ENCODE measurements at regions not wholly inside any gene's neighbourhood (a gene's known extent, or its start where the extent isn't known, plus 50 kb on each side); places are given as distances from the start of the nearest gene placed in this dataset.
"Not testable (repeated sequence)": the region's sequence is repeated elsewhere in the genome, so short reads cannot be mapped to it uniquely, and the experiment has no call there.

DNA sequence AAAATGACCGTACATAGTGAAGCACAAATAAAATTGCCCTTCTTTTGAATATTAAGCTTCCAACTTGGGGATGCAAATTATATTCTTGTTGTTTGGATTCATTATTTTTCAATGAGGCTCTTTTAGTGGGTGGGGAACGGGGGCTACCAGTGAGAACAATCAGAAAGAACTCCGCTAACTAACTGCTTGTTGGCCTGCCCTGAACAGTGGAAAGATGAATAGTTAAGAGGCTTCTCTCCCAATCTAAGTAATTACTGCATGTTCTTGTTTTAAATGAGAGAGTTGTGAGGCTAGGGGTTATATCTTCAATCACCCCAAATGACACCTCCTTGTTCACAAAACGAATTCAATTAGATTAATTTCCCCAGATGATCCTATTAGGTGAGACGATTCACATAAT, 322.0 kb downstream of the FAT3 start:
- no peak for DNase-seq

DNA sequence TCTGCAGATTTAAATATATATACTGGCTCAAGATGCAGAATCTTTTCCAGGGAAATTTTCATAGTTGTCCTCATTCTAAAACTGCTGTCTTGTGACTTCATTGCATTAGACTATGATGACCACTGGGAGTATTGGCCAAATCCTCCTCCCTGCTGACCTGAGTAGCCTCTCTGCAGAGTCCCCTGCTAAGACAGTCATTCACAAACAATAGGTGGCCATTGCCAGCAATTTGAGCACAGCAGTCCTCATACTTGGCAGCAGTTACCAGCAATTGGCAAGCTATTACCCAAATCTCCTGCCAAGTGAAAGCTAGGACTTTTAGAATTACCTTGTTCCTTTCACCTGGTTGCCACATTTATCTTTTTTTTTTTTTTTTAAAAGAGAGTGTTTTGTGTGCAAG, 325.8 kb downstream of the FAT3 start:
- no peak for DNase-seq

GRCh38 chr11:92550871-92551270, 326.3 kb downstream of the FAT3 start:
- no peak for DNase-seq

GRCh38 chr11:92552942-92553341, 328.3 kb downstream of the FAT3 start:
- no peak for DNase-seq

DNA sequence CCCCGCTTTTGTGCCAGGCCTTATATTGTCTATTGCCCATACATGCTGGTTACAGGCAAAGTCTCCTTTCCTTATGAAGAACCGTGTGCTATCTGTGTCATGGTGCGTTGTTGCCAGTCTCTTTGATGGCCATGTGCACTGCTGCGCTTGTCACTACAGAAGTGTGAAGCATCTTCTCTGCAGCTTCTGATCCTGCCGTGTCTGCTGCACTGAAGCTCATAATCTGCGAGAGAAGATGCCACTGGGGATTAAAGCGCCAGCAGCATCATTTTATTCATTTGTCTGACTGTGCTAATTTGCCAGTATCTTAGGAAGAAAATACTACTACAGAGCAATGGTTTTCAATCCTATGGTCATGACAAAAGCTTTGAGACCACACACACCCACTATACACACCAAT, 330.1 kb downstream of the FAT3 start:
- no peak for DNase-seq

DNA sequence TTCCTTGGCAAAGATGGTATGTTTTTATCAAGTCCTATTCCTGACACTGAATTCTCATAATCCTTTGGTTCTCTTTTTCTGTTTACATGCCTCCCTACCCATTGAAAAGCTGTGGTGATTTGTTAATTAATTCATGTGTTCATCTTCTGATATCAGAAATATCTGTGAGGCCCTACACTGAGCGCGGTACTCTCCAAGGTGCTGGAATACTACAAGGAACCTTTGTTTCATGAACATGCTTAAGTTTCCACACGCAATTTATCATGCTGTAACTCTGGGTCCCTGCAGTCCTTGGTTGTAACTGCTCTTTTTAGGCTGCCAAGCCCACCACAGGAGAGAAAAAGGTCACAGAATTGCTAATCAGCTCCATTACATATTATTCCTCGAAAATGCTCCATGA, 331.8 kb downstream of the FAT3 start:
- no peak for DNase-seq

DNA sequence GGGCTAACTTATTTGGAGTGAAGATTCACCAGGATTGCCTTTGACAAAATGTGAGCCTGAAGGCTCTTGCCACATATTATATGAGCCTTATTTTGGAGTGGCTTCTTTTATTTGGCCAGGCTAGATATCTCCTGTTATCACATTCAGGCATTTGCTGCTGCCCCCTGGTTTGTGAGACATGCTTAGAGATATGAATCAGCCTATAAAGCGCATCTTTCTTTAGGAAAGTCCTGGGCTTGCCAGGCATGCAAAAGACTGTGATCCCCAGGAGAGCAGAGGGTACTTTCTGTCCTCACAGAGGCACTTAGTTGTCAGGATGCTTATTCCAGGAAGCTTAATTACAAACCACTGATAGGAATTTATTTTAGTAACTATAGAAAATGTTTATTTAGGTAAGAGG, 333.3 kb downstream of the FAT3 start:
- no peak for DNase-seq

DNA sequence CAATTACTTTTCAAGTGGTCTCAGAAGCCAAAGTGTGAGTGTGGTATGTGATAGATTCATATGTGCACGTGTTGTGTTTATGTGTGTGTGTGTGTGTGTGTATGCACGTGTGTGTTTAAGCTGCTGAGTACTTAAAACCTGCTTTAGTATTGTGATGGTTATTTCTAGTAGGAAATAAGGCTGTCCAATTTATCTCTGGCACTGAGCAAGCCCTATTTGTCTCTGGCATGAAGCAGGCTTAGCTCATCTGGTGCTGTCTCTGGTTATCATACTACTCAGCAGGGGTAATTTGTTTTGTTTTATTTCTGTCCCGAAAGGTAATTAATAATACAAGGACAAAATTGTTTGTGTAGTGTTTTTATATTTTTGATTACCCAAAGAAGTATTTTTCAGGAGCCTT, 333.7 kb downstream of the FAT3 start:
- no peak for DNase-seq

- DNase-seq: no peak
Measured at GRCh38 chr11:92569726-92570125, 345.1 kb downstream of the FAT3 start.

DNA sequence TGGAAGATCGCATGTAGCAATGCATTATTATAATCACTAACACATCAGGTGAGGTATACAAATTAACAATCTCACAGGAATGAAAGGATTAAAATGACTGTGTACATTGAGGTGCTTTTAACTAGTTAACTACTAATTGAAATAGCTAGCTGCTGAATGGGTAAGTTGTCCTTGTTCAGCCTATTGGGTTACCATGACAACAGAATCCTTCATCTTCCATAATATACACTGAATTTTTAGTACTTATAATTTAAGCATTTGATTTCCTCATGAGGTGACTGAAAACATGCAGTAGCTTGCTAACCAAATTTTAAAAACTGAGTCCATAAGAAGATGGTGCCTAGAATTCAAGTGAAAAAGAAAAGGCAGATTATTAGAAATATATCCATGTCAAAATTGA, 347.9 kb downstream of the FAT3 start:
- DNase-seq: no peak

GRCh38 chr11:92576315-92576714, 351.7 kb downstream of the FAT3 start:
- no peak for DNase-seq

GRCh38 chr11:92580908-92581307, 356.3 kb downstream of the FAT3 start:
- no peak for DNase-seq

- DNase-seq: no peak
Measured at GRCh38 chr11:92588393-92588792, 363.8 kb downstream of the FAT3 start.

DNA sequence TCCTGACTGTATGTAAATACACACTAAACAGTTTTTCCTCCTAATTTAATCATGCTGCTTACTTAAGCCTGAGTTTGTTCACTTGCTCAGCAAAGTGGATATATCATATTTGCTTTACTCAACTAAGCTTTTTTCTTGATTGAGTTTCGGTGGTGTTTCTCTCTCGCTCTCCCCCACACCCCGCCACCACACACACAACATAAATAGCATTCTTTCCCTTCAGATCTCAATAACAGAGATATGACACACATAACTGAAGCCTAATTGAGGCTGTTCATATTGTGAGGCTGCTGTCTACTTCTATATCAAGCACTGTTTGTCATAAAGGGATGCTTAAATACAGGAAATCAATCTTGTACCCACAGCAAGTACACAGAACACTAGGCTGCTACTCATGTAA, 364.9 kb downstream of the FAT3 start:
- no peak for DNase-seq

GRCh38 chr11:92591521-92591920, 366.9 kb downstream of the FAT3 start:
- no peak for DNase-seq

GRCh38 chr11:92594251-92594650, 369.6 kb downstream of the FAT3 start:
- DNase-seq: no peak

DNA sequence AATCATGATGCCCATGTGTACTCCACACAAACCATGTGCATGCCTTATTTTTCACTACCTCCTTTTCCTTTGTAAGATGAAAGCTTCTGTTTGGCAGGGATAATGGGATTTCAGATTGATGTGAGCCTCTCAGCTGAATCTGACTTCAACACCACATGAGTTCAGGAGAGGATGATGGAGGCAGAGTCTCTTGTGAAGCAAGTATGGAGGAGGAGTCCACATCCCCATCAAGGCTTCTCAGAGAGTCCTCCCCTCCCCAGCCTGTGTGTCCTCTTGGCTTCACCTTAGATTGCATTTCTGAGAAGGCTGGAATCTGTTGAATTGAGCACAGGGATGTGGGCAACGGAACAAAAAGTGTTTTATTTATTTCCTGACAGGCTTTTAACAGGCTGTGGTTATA, 370.4 kb downstream of the FAT3 start:
- no peak for DNase-seq

GRCh38 chr11:92596596-92597317, 372.1 kb downstream of the FAT3 start:
- DNase-seq: no peak

- DNase-seq: no peak
Measured at GRCh38 chr11:92601048-92601447, 368.4 kb upstream of the MTNR1B start.

DNA sequence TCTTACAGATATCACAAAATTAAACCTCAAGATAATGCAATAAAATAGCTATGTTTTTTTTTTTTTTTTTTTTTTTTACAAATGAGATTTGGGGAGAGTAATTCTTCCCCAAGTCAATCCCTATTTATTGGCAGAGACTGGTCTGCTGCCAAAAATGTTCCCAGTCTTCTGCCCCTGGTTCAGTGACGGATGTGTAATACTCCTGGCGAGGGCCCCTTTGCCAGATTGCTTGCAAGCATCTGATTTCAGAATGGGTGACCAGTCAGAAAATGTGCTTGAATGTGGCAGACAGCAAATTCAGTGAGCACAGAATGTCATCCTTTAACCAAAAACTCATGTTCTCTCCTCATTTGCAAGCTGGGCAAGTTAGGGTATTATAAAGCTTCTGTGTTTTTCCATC, 363.8 kb upstream of the MTNR1B start:
- no peak for DNase-seq

- no peak for DNase-seq
Measured at GRCh38 chr11:92607969-92608722, 361.3 kb upstream of the MTNR1B start.

- DNase-seq: no peak
Measured at GRCh38 chr11:92611157-92611556, 358.3 kb upstream of the MTNR1B start.

GRCh38 chr11:92618020-92618419, 351.4 kb upstream of the MTNR1B start:
- not testable (repeated sequence) for DNase-seq

- DNase-seq: no peak
Measured at GRCh38 chr11:92623055-92623454, 346.4 kb upstream of the MTNR1B start.

DNA sequence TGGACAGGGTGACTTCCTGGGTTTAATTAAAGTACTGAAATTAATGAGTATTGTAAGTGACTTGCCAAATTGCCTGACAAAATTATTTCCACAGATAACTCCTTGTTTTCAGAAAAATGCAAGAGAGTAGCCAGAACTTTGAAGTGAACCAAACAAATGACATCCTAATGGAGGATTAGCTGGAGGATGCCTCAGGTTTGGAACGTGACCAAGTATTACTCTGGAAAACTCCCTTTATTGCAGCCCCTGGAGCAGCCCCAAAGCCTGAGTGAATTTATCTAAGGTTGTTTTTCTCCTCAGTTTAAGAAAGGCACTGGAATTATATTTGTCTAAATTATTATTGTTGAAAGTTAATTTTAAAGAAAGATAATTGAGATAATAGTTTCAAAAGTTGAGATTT, 343.6 kb upstream of the MTNR1B start:
- DNase-seq: no peak

Measured in suppressor macrophage treated with lipopolysaccharide for 4 hours (primary cell).